HEK293T (cell line): ENCODE measurements at regions not wholly inside any gene's neighbourhood (a gene's known extent, or its start where the extent isn't known, plus 50 kb on each side); places are given as distances from the start of the nearest gene placed in this dataset.

Experiments
- CTCF ChIA-PET: fragments of 350-600 bp; formaldehyde crosslinking; extraction: SDS; loops from one replicate; lab custom pipeline; 2021; ENCODE audit warnings: antibody characterized with exemption, inconsistent platforms; lab: Yijun Ruan, JAX
- POLR2A ChIA-PET: fragments of 350-600 bp; formaldehyde crosslinking; extraction: SDS; loops from one replicate; lab custom pipeline; 2020; ENCODE audit warnings: antibody characterized with exemption, inconsistent platforms; lab: Yijun Ruan, JAX
- DNase-seq: peaks from one replicate; pipeline ENCODE4 v3.0.0; 2012; ENCODE audit warnings: mixed read lengths; ENCODE audit errors: extremely low spot score
- ARNT ChIP-seq: fragments of 450-650 bp; IDR thresholded peaks from 2 replicates; pipeline ENCODE4 v1.6.1; 2017; ENCODE audit warnings: mild to moderate bottlenecking
- BHLHE40 ChIP-seq: fragments of 450-650 bp; IDR thresholded peaks from 2 replicates; pipeline ENCODE4 v1.6.1; 2016; ENCODE audit warnings: mild to moderate bottlenecking, moderate library complexity, borderline replicate concordance
- CTBP1 ChIP-seq: fragments of 450-650 bp; IDR thresholded peaks from 2 replicates; pipeline ENCODE4 v1.6.1; 2016; ENCODE audit warnings: borderline replicate concordance
- ELF4 ChIP-seq: fragments of 450-650 bp; IDR thresholded peaks from 2 replicates; pipeline ENCODE4 v1.6.1; 2017; ENCODE audit warnings: antibody characterized with exemption
- FOXA1 ChIP-seq: fragments of 450-650 bp; IDR thresholded peaks from 2 replicates; pipeline ENCODE4 v1.6.1; 2016; ENCODE audit warnings: mild to moderate bottlenecking
- FOXK2 ChIP-seq: fragments of 450-650 bp; IDR thresholded peaks from 2 replicates; pipeline ENCODE4 v1.6.1; 2016; ENCODE audit warnings: mild to moderate bottlenecking
- FOXM1 ChIP-seq: fragments of 450-650 bp; IDR thresholded peaks from 2 replicates; pipeline ENCODE4 v1.6.1; 2017; ENCODE audit warnings: mild to moderate bottlenecking, borderline replicate concordance
- HDGF ChIP-seq: fragments of 450-650 bp; IDR thresholded peaks from 2 replicates; pipeline ENCODE4 v1.6.1; 2017; ENCODE audit warnings: antibody characterized with exemption, borderline replicate concordance
- L3MBTL2 ChIP-seq: fragments of 450-650 bp; conservative IDR thresholded peaks from 2 replicates; pipeline ENCODE4 v1.6.1; 2016; ENCODE audit warnings: mild to moderate bottlenecking
- LEF1 ChIP-seq: fragments of 450-650 bp; IDR thresholded peaks from 2 replicates; pipeline ENCODE4 v1.6.1; 2017; ENCODE audit warnings: mild to moderate bottlenecking, borderline replicate concordance
- NFRKB ChIP-seq: fragments of 450-650 bp; IDR thresholded peaks from 2 replicates; pipeline ENCODE4 v1.6.1; 2016; ENCODE audit warnings: mild to moderate bottlenecking, moderate library complexity
- SP1 ChIP-seq: fragments of 450-650 bp; IDR thresholded peaks from 2 replicates; pipeline ENCODE4 v1.6.1; 2017
- SUZ12 ChIP-seq: fragments of 450-650 bp; IDR thresholded peaks from 2 replicates; pipeline ENCODE4 v1.6.1; 2016; ENCODE audit warnings: mild to moderate bottlenecking
- TARDBP ChIP-seq: fragments of 450-650 bp; IDR thresholded peaks from 2 replicates; pipeline ENCODE4 v1.6.1; 2016
- ZNF384 ChIP-seq: fragments of 450-650 bp; IDR thresholded peaks from 2 replicates; pipeline ENCODE4 v1.6.1; 2016
- TF ChIP-seq, protein P1 (sequence below): fragments of 450-650 bp; IDR thresholded peaks from 2 replicates; pipeline ENCODE4 v1.6.1; 2016

DNA sequence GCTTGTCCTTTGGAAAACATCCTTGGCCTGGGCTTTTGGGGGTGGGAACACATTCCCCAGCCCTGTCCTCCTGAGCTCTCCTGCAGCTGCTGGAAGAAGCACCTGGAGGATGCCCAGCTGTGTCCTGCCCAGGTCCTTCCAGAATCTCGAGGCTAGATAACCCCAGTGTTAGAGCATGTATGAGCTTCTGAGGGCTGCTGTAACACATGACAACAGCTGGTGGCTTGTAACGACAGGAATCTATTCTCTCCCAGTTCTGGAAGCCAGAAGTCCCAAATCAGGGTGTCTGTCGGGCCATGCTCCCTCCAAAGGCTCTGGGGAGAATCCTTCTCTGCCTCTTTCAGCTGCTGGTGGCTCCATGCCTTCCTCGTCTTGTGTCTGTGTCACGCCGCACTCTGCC is 403.6 kb upstream of the C2CD4B start:
- TF ChIP-seq NFRKB, result no peak
- TF ChIP-seq TARDBP, result no peak
- TF ChIP-seq ZNF384, result no peak
- TF ChIP-seq ARNT, result no peak
- no peak for TF ChIP-seq L3MBTL2
- no peak for TF ChIP-seq BHLHE40
- TF ChIP-seq CTBP1, result no peak
- no peak for TF ChIP-seq FOXA1
- TF ChIP-seq SP1, result no peak
- TF ChIP-seq HDGF, result no peak
- no peak for TF ChIP-seq FOXK2
- no peak for TF ChIP-seq FOXM1
- TF ChIP-seq SUZ12, result no peak
- no peak for TF ChIP-seq LEF1
- TF ChIP-seq ELF4, result no peak
- TF ChIP-seq, protein P1, sequence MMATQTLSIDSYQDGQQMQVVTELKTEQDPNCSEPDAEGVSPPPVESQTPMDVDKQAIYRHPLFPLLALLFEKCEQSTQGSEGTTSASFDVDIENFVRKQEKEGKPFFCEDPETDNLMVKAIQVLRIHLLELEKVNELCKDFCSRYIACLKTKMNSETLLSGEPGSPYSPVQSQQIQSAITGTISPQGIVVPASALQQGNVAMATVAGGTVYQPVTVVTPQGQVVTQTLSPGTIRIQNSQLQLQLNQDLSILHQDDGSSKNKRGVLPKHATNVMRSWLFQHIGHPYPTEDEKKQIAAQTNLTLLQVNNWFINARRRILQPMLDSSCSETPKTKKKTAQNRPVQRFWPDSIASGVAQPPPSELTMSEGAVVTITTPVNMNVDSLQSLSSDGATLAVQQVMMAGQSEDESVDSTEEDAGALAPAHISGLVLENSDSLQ, result no peak
- ChIA-PET CTCF (no interaction called here), POLR2A (no interaction called here)
- DNase-seq, result no peak

DNA sequence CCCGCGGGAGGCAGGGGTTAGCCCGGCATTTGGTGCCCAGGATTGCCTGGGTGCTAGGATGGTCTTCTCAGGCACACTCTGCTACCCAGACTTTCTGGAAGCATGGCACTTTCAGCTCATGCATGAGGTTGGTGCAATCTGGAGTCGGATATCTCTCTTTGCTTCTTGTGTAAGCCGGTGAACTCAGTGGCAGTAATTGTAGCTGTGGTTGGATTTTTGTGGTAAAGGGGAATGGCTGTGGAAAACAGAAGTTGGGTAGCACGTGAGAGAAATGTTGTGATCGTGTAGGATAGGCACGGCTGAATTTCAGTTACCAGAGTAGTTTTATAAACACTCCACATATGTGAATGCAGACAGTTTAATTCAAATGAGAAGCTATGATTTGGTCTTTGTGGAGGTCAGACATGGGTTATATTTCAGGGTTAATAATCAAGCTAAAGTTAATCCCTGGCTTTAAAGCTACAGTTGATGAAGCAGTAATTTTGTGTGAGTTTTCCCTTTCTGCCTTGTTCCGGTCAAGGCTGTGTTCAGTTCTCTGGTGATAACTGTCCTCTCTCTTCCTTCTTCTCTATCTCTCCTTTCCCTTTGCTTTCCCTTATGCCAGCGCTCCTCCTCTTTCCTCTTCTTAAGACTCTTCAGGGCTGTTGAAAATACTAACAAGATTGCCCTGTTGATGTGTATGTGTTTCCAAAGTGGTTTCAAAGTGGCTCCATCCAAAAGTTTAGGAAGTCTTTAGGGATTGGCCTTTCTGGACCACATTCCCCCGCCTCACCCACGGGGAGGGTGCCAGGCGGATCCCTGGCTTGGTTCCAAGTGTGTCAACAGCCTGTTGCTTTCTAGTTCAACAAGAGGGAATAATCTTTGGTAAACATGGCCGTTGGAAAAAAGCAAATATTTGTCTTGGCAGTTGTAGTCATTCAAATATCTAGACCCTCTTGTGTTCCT is 404.6 kb upstream of the C2CD4B start:
- CTCF ChIA-PET, result no interaction called here
- no peak for DNase-seq
- POLR2A ChIA-PET, result no interaction called here
- TF ChIP-seq FOXK2 (no peak), CTBP1 (no peak), LEF1 (no peak), SUZ12 (no peak), BHLHE40 (no peak), FOXA1 (no peak), HDGF (no peak), SP1 (no peak), ZNF384 (no peak), ELF4 (no peak), FOXM1 (no peak), L3MBTL2 (no peak), NFRKB (no peak)
- TF ChIP-seq, protein P1, result no peak

DNA sequence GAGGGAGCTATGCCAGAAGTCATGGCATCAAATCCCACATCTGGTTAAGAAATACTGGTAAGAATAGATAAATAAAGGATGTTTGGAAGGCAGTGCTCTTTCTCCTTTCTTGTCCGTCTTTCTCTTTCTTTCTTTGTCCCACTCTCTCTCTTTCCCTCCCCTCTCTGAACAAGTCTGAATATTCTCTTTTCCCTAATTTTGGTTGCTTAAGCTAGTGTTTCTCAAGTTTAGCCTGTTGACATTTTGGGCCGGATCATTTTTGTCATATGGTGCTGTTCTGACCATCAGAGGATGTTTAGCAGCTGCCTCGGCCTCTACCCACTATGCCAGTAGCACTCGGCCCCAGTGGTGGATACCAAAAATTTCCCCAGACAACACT is 405.3 kb upstream of the C2CD4B start:
- POLR2A ChIA-PET, result no interaction called here
- CTCF ChIA-PET, result no interaction called here
- no peak for DNase-seq
- TF ChIP-seq NFRKB (no peak), BHLHE40 (no peak), CTBP1 (no peak), TARDBP (no peak), SUZ12 (no peak), FOXM1 (no peak), L3MBTL2 (no peak), LEF1 (no peak)

DNA sequence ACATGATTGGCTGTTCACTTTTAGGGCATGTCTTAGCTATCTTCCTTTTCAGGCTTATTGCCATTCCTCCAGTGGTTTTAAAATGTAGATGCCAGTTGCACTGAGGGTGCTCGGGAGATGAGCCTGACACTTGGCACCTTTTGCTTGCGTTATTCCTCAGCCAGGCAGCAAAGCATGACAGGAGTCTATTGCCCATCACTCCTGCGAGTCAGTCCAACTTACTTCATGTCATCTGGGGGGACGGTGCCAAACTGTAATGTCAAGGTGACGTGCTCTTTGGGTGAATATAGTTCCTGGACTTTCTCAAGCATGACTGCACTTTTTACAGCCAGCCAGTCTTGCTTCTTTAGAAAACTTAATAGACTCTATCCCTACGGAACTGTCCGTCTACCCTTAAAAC is 406.0 kb upstream of the C2CD4B start:
- POLR2A ChIA-PET, result no interaction called here
- CTCF ChIA-PET, result no interaction called here
- DNase-seq, result no peak
- TF ChIP-seq NFRKB (no peak), ARNT (no peak), ZNF384 (no peak), L3MBTL2 (no peak), FOXK2 (no peak), FOXM1 (no peak), HDGF (no peak), FOXA1 (no peak)

DNA sequence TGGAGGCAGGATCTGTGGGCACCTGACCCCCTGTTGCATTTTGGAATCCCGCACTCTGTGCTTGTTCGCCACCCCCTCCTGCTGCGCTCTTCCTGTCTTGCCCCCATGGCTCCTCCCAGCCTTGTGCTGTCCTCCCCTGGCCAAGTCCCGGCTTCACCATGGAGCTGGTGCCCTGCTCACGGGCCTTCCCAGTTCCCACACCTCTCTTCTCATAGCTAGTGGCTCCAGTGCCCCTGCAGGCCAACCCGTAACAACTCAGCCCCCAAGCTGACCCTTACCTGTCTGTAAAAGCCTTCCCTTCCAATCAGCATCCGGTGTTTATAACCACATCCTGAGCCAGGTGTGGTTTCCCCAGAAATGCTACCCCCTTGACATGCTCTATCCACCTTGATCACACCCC is 407.7 kb upstream of the C2CD4B start:
- POLR2A ChIA-PET, result no interaction called here
- CTCF ChIA-PET, result no interaction called here
- DNase-seq, result no peak
- no peak for TF ChIP-seq HDGF
- TF ChIP-seq, protein P1, result no peak
- TF ChIP-seq ARNT, result no peak
- TF ChIP-seq FOXM1, result no peak
- no peak for TF ChIP-seq TARDBP
- no peak for TF ChIP-seq FOXA1
- TF ChIP-seq ZNF384, result no peak
- no peak for TF ChIP-seq SP1
- TF ChIP-seq LEF1, result no peak
- TF ChIP-seq NFRKB, result no peak
- TF ChIP-seq L3MBTL2, result no peak
- TF ChIP-seq SUZ12, result no peak

DNA sequence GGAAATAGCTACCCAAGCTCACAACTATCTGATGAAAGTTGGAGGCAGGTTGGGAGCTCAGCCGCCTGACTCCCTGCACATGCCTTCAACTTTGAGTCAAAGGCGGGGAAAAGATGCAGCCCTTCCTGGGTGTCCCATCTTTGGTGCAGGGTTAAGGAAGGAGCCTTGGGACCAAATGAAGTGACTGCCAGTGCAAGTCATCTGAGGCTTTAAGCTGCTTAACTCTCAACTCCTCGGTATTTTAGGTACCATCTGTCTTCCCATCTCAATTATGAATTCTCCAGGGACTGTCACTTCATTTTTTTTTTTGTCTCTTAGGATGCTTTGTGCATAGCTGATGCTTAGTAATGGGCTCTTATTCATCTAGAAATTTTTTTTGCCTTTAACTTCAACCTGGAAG is 408.8 kb upstream of the C2CD4B start:
- ChIA-PET POLR2A (no interaction called here), CTCF (no interaction called here)
- no peak for DNase-seq
- TF ChIP-seq LEF1, result no peak
- TF ChIP-seq NFRKB, result no peak
- TF ChIP-seq SP1, result no peak
- TF ChIP-seq FOXM1, result no peak
- no peak for TF ChIP-seq L3MBTL2
- TF ChIP-seq, protein P1, result no peak
- TF ChIP-seq ELF4, result no peak
- TF ChIP-seq BHLHE40, result no peak
- TF ChIP-seq HDGF, result no peak
- TF ChIP-seq ZNF384, result no peak
- no peak for TF ChIP-seq ARNT
